HG02763 (cell line): ENCODE measurements at regions not wholly inside any gene's neighbourhood (a gene's known extent, or its start where the extent isn't known, plus 50 kb on each side); places are given as distances from the start of the nearest gene placed in this dataset.

ENCODE experiments used
- ATAC-seq: cut with Tn5 transposase; IDR thresholded peaks from one replicate; pipeline ENCODE4 v1.9.1; 2021; ENCODE audit warnings: mild to moderate bottlenecking, moderate library complexity; ENCODE audit not compliant: unreplicated experiment

- ATAC-seq: no peak
Observed at GRCh38 chr6:43876602-43877001, 106.6 kb downstream of the VEGFA start.

GRCh38 chr6:43875849-43876572 is 106.0 kb downstream of the VEGFA start:
- no peak for ATAC-seq

DNA sequence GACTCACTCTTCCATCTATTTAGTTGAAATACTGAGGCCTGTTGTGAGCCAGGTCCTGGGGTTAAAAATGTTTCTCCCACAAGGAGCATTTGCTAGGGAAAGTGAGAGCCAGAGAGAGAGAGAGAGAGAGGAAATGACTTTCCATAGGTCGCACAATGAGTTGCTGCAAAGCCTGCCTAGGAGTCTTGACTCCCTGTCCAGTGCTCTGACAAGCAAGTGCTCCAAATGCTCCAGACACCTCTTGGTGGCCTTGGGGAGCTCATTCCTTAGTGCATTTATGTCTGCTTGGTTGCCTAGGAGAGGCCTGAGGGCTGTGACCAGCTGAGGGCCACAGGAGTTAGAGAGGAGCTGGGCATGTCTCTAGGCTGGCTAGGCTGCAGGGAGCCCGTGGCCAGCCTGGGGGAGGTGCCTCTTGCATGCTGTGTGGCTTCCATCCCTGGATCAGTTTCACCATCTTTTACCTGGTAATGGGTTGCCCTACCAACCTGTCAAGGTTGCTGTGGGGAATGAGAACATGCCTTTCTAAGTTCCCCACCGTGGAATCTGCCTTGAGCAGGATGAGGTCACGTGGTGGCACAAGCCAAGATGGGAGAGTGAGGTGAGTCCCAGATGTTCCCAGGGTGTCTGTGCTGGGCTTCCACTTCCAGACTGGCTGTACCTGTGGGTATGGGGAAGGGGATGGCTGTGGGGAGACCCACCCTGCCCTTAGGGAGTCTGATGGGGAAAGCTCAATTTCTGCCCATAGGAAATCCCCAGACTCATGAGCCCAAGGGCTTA is 105.0 kb downstream of the VEGFA start:
- ATAC-seq: no peak

GRCh38 chr6:43873806-43874714 is 104.0 kb downstream of the VEGFA start:
- ATAC-seq: no peak

GRCh38 chr6:43871933-43872332 is 101.9 kb downstream of the VEGFA start:
- no peak for ATAC-seq

- ATAC-seq: no peak
Observed at GRCh38 chr6:43871284-43871683, 101.3 kb downstream of the VEGFA start.

DNA sequence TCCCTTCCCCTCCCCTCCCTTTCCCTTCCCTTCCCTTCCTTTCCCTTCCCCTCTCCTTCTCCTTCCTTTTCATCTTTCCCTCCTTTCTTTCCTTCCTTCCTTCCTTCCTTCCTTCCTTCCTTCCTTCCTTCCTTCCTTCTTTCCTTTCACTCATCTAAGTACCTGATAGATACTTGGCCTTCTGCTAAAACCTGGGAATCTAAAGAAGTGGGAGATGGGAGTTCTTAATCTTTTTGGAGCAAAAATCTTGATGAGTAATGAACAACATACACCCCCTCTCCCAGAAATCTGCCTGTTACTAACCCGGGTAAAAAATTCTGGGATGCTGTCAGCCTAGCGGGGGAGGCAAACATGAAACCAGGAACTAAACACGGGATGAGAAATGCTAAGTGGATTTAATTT is 100.7 kb downstream of the VEGFA start:
- ATAC-seq: no peak

- ATAC-seq: no peak
Observed at GRCh38 chr6:43869792-43870659, 100.0 kb downstream of the VEGFA start.

GRCh38 chr6:43869079-43869710 is 99.2 kb downstream of the VEGFA start:
- no peak for ATAC-seq

GRCh38 chr6:43868467-43868866 is 98.5 kb downstream of the VEGFA start:
- ATAC-seq: no peak

- ATAC-seq: no peak
Observed at GRCh38 chr6:43867996-43868395, 98.0 kb downstream of the VEGFA start.

- ATAC-seq: no peak
Observed at GRCh38 chr6:43867246-43867645, 97.2 kb downstream of the VEGFA start.

DNA sequence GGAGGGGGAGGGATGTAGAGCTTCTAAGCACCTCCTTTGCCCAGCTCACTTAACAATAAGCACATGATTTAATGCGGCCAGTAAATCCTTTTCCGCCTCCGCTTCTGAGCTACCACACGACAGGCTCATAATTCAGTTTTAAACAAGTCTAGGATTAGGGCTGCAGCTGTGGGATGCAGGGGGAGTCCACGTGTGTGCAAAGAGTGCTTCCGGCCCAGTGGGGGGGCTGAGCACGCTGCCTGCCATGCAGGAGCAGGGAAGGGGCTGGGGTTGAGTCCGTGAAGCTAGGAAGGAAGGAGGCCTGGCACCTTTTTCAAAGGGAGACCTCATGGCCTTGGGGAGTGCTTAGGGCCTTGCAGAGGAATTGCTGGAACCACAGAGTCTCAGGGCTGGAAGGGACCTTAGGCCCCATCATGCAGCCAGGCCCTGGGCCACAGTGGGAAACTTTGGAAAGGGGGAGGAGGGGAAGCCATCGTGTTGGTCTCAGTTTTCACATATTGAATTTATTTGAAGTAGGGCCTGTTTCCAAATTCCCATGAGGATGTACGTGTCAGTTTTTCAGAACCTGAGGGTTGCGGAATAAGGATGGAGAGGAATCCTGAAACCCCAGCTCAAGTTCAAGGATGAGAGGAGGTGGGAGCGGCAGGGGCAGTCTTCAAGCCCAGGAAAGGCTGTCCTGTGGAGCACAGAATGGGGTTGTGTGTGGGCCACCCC is 96.1 kb downstream of the VEGFA start:
- no peak for ATAC-seq

DNA sequence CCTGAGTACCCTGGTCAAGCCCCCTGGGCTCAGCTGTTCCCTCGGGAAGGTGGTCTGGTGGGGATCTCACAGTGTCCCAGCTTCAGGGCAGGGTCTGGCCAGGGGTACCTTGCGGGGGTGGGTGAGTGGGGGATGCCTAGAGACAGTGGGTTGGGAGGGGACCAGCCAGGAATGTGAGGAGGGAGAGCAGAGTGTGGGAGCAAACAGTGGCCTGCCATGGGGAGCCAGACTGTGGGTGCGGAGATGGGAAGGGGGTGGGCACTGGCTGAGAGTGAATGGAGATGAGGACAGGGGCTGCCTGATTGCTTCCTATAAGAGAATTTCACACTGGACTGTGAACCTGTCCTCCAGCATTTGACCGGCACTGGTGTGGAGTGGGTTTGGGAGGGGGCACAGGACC is 95.1 kb downstream of the VEGFA start:
- ATAC-seq: no peak

DNA sequence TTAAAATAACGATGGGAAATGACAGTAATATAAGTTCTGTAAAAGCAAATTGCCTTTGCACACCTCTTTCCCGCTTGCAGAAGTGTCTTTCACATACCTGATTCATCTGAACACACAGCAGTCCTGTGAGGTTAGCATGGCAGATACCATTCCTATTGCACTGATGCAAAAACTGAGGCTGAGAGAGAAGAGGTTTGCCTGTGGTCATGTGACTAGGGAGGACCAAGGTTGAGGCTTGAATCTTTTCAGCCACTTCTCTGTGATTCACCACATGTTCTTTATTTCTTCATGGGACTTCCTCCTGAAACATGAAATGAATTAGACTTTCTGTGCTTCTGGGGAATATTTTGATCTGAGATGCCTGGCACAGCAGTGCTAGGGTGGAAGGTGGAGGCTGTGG is 92.9 kb downstream of the VEGFA start:
- ATAC-seq: no peak

DNA sequence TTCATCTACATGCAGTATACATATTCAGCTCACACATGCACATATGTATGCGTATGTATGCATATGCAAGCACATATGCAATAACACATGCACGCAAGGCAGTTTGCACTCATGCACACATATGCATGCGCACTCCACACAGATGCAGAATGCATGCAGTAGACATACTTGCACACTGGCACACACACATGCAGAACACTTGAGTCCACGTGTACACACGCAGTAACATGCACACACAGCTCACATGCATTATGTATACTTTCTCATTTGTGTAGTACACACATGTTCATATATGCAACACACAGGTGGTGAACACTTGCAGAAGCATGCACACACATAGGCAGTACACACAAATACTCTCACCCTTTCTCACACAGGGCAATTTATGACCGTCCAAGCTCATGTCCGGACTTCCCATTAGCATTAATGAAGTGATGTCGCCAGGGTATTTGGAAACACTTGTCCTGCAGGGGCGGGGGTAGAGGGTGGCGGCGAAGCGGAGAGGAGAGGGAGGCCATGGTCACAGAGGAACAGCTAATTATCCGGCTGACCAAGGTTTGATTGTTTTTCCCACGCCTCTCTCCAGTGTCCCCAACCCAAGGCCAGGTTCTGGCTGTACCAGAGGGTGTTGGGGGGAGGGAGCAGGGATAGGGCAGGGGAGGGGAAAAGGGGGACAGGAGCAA is 91.3 kb downstream of the VEGFA start:
- ATAC-seq: no peak

DNA sequence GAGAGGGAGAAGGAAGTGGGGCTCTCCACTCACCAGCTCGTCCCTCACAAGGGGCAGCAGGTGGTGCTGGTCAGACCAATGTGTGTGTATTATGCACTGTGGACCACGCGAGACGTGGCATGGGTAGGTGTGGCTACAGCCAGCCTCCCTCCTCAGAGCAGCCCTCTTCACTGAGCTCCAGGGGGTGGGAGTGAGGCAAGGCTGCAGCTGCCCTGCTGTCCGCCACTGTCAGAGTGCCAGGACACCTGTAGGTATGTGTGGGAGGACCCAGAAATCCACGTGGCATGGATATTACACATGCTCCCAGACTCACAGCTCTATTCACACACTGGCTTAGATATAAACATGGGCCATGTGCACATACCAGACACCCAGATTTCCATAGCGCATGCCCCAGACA is 90.3 kb downstream of the VEGFA start:
- ATAC-seq: no peak

DNA sequence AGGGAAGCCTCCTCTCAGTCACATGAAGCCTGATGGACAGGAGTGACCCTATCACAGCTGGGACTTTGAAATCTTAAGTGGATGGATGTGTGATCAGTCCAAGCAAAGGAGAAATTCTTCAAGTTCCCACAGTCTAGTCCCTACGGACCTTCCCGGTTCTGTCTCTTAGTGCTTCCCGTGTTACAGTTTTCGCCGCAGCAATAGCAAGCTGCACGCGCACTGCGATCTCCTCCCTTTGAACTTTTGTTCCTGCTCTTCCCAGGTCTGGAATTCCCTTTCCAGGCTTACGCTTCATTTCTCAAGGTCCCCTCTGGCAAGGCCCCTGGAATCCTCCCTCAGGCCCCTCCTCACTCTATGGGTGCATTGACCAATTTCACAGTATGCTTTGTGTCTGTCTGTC is 89.2 kb downstream of the VEGFA start:
- ATAC-seq: no peak
